GM12878 (cell line): ENCODE measurements at regions not wholly inside any gene's neighbourhood (a gene's known extent, or its start where the extent isn't known, plus 50 kb on each side); places are given as distances from the start of the nearest gene placed in this dataset.

ENCODE experiments used
- ATF7 ChIP-seq: fragments of 450-650 bp; IDR thresholded peaks from 2 replicates; pipeline ENCODE4 v1.6.1; 2016; ENCODE audit warnings: low read depth, mild to moderate bottlenecking
- MYC ChIP-seq: IDR thresholded peaks from 2 replicates; pipeline ENCODE4 v1.6.1; 2011; ENCODE audit warnings: mild to moderate bottlenecking, low read length, moderate library complexity, inconsistent platforms; ENCODE audit not compliant: insufficient read depth, insufficient replicate concordance, insufficient read length, severe bottlenecking
- POLR2A ChIP-seq: IDR thresholded peaks from 2 replicates; pipeline ENCODE4 v1.6.1; 2011; ENCODE audit warnings: low read depth, mild to moderate bottlenecking, low read length
- TF ChIP-seq, protein P1 (sequence below), 3 experiments: IDR thresholded peaks in 2 of 3; conservative IDR thresholded peaks in 1 of 3; 2 replicates each; pipeline ENCODE4 v1.5.1; 2011; ENCODE audit warnings: low read depth in 3 of 3, low read length in 3 of 3, mild to moderate bottlenecking in 3 of 3, control low read depth in 2 of 3, moderate library complexity in 2 of 3, inconsistent platforms in 1 of 3, mixed read lengths in 1 of 3; ENCODE audit not compliant: control insufficient read depth in 2 of 3, insufficient read depth in 1 of 3; ENCODE audit errors: extremely low read depth in 1 of 3
- TF ChIP-seq, protein P2 (sequence below): fragments of 450-650 bp; IDR thresholded peaks from 2 replicates; pipeline ENCODE4 v1.6.1; 2018; ENCODE audit warnings: borderline replicate concordance, mild to moderate bottlenecking; ENCODE audit not compliant: partially characterized antibody
- TF ChIP-seq, protein P3 (sequence below): IDR thresholded peaks from 2 replicates; pipeline ENCODE4 v1.6.1; 2012; ENCODE audit warnings: low read depth, low read length, improper control_type of control experiment

DNA sequence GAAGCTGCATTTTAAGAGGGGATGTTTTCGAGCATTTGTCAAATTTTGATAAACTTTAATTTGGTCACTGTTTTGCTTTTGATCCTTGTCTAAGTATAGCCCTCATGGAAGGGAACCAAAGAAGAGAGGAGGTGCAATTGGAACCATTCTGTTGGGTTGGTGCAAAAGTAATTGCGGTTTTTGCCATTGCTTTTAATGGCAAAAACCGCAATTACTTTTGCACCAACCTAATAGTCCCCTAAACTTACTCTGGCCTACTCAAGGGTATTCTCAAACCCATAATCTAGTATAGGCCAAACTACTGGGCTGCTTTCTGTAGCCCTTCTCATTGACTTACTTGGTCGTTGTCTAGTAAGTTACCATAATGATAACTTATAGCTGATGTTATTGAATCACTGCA lies 634.7 kb downstream of the MAFB start:
- TF ChIP-seq, protein P1, sequence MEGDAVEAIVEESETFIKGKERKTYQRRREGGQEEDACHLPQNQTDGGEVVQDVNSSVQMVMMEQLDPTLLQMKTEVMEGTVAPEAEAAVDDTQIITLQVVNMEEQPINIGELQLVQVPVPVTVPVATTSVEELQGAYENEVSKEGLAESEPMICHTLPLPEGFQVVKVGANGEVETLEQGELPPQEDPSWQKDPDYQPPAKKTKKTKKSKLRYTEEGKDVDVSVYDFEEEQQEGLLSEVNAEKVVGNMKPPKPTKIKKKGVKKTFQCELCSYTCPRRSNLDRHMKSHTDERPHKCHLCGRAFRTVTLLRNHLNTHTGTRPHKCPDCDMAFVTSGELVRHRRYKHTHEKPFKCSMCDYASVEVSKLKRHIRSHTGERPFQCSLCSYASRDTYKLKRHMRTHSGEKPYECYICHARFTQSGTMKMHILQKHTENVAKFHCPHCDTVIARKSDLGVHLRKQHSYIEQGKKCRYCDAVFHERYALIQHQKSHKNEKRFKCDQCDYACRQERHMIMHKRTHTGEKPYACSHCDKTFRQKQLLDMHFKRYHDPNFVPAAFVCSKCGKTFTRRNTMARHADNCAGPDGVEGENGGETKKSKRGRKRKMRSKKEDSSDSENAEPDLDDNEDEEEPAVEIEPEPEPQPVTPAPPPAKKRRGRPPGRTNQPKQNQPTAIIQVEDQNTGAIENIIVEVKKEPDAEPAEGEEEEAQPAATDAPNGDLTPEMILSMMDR (IDR thresholded peaks at IDR 0.05 in 2 of 3, conservative IDR thresholded peaks at IDR 0.05 in 1 of 3; ENCODE audit: control insufficient read depth in 2 of 3, extremely low read depth in 1 of 3, insufficient read depth in 1 of 3, low read depth in 3 of 3, low read length in 3 of 3) = no peak
- TF ChIP-seq, protein P2, sequence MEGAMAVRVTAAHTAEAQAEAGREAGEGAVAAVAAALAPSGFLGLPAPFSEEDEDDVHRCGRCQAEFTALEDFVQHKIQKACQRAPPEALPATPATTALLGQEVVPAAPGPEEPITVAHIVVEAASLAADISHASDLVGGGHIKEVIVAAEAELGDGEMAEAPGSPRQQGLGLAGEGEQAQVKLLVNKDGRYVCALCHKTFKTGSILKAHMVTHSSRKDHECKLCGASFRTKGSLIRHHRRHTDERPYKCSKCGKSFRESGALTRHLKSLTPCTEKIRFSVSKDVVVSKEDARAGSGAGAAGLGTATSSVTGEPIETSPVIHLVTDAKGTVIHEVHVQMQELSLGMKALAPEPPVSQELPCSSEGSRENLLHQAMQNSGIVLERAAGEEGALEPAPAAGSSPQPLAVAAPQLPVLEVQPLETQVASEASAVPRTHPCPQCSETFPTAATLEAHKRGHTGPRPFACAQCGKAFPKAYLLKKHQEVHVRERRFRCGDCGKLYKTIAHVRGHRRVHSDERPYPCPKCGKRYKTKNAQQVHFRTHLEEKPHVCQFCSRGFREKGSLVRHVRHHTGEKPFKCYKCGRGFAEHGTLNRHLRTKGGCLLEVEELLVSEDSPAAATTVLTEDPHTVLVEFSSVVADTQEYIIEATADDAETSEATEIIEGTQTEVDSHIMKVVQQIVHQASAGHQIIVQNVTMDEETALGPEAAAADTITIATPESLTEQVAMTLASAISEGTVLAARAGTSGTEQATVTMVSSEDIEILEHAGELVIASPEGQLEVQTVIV = no peak
- TF ChIP-seq MYC (no peak), POLR2A (no peak), ATF7 (no peak)
- TF ChIP-seq, protein P3, sequence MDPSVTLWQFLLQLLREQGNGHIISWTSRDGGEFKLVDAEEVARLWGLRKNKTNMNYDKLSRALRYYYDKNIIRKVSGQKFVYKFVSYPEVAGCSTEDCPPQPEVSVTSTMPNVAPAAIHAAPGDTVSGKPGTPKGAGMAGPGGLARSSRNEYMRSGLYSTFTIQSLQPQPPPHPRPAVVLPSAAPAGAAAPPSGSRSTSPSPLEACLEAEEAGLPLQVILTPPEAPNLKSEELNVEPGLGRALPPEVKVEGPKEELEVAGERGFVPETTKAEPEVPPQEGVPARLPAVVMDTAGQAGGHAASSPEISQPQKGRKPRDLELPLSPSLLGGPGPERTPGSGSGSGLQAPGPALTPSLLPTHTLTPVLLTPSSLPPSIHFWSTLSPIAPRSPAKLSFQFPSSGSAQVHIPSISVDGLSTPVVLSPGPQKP = no peak
